GM13976 (cell line): ENCODE measurements at regions not wholly inside any gene's neighbourhood (a gene's known extent, or its start where the extent isn't known, plus 50 kb on each side); places are given as distances from the start of the nearest gene placed in this dataset.

Experiments used
- DNase-seq: peaks from one replicate; pipeline ENCODE4 v3.0.0; 2012; ENCODE audit warnings: low spot score
- CTCF ChIP-seq: IDR thresholded peaks from 2 replicates; pipeline ENCODE4 v1.5.1; 2012; ENCODE audit warnings: borderline replicate concordance, mild to moderate bottlenecking; ENCODE audit not compliant: insufficient read depth; ENCODE audit errors: extremely low read depth, missing control alignments, control extremely low read depth
- in situ Hi-C: fragments of 300-500 bp; cut with MboI; formaldehyde crosslinking; loops from one replicate; pipeline ENCODE4 v1.12.0; 2022; ENCODE audit warnings: low sequenced_read_pairs, mixed read lengths, inconsistent platforms; ENCODE audit not compliant: unreplicated experiment

- no peak for TF ChIP-seq CTCF
- in situ Hi-C loops, result no loop called here
- DNase-seq, result no peak
Observed at GRCh38 chr10:31602541-31603234, 283.7 kb downstream of the ZEB1 start.

GRCh38 chr10:31601136-31601535, 282.1 kb downstream of the ZEB1 start:
- DNase-seq, result no peak
- in situ Hi-C loops, result no loop called here
- no peak for TF ChIP-seq CTCF

GRCh38 chr10:31599626-31600504, 280.8 kb downstream of the ZEB1 start:
- in situ Hi-C loops, result no loop called here
- TF ChIP-seq CTCF, result no peak
- DNase-seq, result no peak

GRCh38 chr10:31596765-31597164, 277.7 kb downstream of the ZEB1 start:
- in situ Hi-C loops, result no loop called here
- no peak for TF ChIP-seq CTCF
- DNase-seq, result no peak

- no peak for TF ChIP-seq CTCF
- DNase-seq, result no peak
- in situ Hi-C loops, result no loop called here
Observed at GRCh38 chr10:31595992-31596391, 277.0 kb downstream of the ZEB1 start.

- no peak for TF ChIP-seq CTCF
- in situ Hi-C loops, result no loop called here
- DNase-seq, result no peak
Observed at GRCh38 chr10:31594347-31594873, 275.4 kb downstream of the ZEB1 start.
